ENCODE measurements at regions not wholly inside any gene's neighbourhood (a gene's known extent, or its start where the extent isn't known, plus 50 kb on each side); places are given as distances from the start of the nearest gene placed in this dataset.

GRCh38 chr22:49045276-49045675 lies 782.4 kb downstream of the BRD1 start:
- TF ChIP-seq, protein P1, sequence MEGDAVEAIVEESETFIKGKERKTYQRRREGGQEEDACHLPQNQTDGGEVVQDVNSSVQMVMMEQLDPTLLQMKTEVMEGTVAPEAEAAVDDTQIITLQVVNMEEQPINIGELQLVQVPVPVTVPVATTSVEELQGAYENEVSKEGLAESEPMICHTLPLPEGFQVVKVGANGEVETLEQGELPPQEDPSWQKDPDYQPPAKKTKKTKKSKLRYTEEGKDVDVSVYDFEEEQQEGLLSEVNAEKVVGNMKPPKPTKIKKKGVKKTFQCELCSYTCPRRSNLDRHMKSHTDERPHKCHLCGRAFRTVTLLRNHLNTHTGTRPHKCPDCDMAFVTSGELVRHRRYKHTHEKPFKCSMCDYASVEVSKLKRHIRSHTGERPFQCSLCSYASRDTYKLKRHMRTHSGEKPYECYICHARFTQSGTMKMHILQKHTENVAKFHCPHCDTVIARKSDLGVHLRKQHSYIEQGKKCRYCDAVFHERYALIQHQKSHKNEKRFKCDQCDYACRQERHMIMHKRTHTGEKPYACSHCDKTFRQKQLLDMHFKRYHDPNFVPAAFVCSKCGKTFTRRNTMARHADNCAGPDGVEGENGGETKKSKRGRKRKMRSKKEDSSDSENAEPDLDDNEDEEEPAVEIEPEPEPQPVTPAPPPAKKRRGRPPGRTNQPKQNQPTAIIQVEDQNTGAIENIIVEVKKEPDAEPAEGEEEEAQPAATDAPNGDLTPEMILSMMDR (conservative IDR thresholded peaks at IDR 0.05; ENCODE audit: low read depth, low read length): no peak
- TF ChIP-seq EZH2 (IDR thresholded peaks at IDR 0.05; ENCODE audit: low read length, unreplicated experiment): no peak

All from PC-3 (cell line).